ENCODE measurements at regions not wholly inside any gene's neighbourhood (a gene's known extent, or its start where the extent isn't known, plus 50 kb on each side); places are given as distances from the start of the nearest gene placed in this dataset.

GRCh38 chr7:92925876-92926696 is 89.7 kb upstream of the CDK6 start:
- Histone ChIP-seq H3K4me1 (ENCODE audit: control insufficient read depth, insufficient read depth, low read length) (peaks cover 10% of the 10 kb centered on the region), H3K27me3 (ENCODE audit: control insufficient read depth, insufficient read depth, low read length, poor library complexity, severe bottlenecking) (no peaks in the 10 kb centered on the region), H3K4me3 (ENCODE audit: insufficient read depth, low read depth, low read length) (no peak overlapping the region), H3K27ac (ENCODE audit: insufficient read depth, low read depth, low read length, poor library complexity, severe bottlenecking) (no peak overlapping the region), H3K9me3 (ENCODE audit: control insufficient read depth, low read length) (no peaks in the 10 kb centered on the region), H3K36me3 (ENCODE audit: control insufficient read depth, insufficient read depth, low read length) (no peaks in the 10 kb centered on the region)
- 40 to 48% methylated on average over 9 of the region's 9 CpGs for WGBS, 2 experiments

GRCh38 chr7:92924800-92925199 is 88.4 kb upstream of the CDK6 start:
- no peak overlapping the region for H3K27ac ChIP-seq (ENCODE audit: insufficient read depth, low read depth, low read length, poor library complexity, severe bottlenecking)
- H3K4me1 ChIP-seq (ENCODE audit: control insufficient read depth, insufficient read depth, low read length): peaks cover 10% of the 10 kb centered on the region
- no peaks in the 10 kb centered on the region for H3K36me3 ChIP-seq (ENCODE audit: control insufficient read depth, insufficient read depth, low read length)
- no peak overlapping the region for H3K4me3 ChIP-seq (ENCODE audit: insufficient read depth, low read depth, low read length)
- no peaks in the 10 kb centered on the region for H3K9me3 ChIP-seq (ENCODE audit: control insufficient read depth, low read length)
- no peaks in the 10 kb centered on the region for H3K27me3 ChIP-seq (ENCODE audit: control insufficient read depth, insufficient read depth, low read length, poor library complexity, severe bottlenecking)
- 88 to 89% methylated on average over 15 of the region's 15 CpGs for WGBS, 2 experiments

- Histone ChIP-seq H3K27me3 (ENCODE audit: control insufficient read depth, insufficient read depth, low read length, poor library complexity, severe bottlenecking) (no peaks in the 10 kb centered on the region), H3K4me1 (ENCODE audit: control insufficient read depth, insufficient read depth, low read length) (peaks cover 10% of the 10 kb centered on the region), H3K27ac (ENCODE audit: insufficient read depth, low read depth, low read length, poor library complexity, severe bottlenecking) (peak overlapping the region; percentile 89), H3K4me3 (ENCODE audit: insufficient read depth, low read depth, low read length) (no peak overlapping the region), H3K9me3 (ENCODE audit: control insufficient read depth, low read length) (no peaks in the 10 kb centered on the region), H3K36me3 (ENCODE audit: control insufficient read depth, insufficient read depth, low read length) (no peaks in the 10 kb centered on the region)
These were observed 80.9 kb upstream of the CDK6 start for GRCh38 chr7:92917230-92917629.

GRCh38 chr7:92916770-92917224 is 80.4 kb upstream of the CDK6 start:
- H3K27ac ChIP-seq (ENCODE audit: insufficient read depth, low read depth, low read length, poor library complexity, severe bottlenecking): peak overlapping the region; percentile 89
- no peaks in the 10 kb centered on the region for H3K27me3 ChIP-seq (ENCODE audit: control insufficient read depth, insufficient read depth, low read length, poor library complexity, severe bottlenecking)
- no peaks in the 10 kb centered on the region for H3K36me3 ChIP-seq (ENCODE audit: control insufficient read depth, insufficient read depth, low read length)
- H3K4me3 ChIP-seq (ENCODE audit: insufficient read depth, low read depth, low read length): no peak overlapping the region
- no peaks in the 10 kb centered on the region for H3K9me3 ChIP-seq (ENCODE audit: control insufficient read depth, low read length)
- peaks cover 10% of the 10 kb centered on the region for H3K4me1 ChIP-seq (ENCODE audit: control insufficient read depth, insufficient read depth, low read length)
- WGBS, 2 experiments: 28 to 32% methylated on average over 3 of the region's 3 CpGs

GRCh38 chr7:92915348-92915747 is 79.0 kb upstream of the CDK6 start:
- 93 to 94% methylated on average over 2 to 3 of the region's 3 CpGs for WGBS, 2 experiments
- no peaks in the 10 kb centered on the region for H3K36me3 ChIP-seq (ENCODE audit: control insufficient read depth, insufficient read depth, low read length)
- no peak overlapping the region for H3K4me3 ChIP-seq (ENCODE audit: insufficient read depth, low read depth, low read length)
- no peak overlapping the region for H3K27ac ChIP-seq (ENCODE audit: insufficient read depth, low read depth, low read length, poor library complexity, severe bottlenecking)
- peaks cover 10% of the 10 kb centered on the region for H3K4me1 ChIP-seq (ENCODE audit: control insufficient read depth, insufficient read depth, low read length)
- H3K9me3 ChIP-seq (ENCODE audit: control insufficient read depth, low read length): no peaks in the 10 kb centered on the region
- no peaks in the 10 kb centered on the region for H3K27me3 ChIP-seq (ENCODE audit: control insufficient read depth, insufficient read depth, low read length, poor library complexity, severe bottlenecking)

- H3K27ac ChIP-seq (ENCODE audit: insufficient read depth, low read depth, low read length, poor library complexity, severe bottlenecking): no peak overlapping the region
- no peaks in the 10 kb centered on the region for H3K36me3 ChIP-seq (ENCODE audit: control insufficient read depth, insufficient read depth, low read length)
- 97 to 100% methylated on average over 2 of the region's 2 CpGs for WGBS, 2 experiments
- no peaks in the 10 kb centered on the region for H3K27me3 ChIP-seq (ENCODE audit: control insufficient read depth, insufficient read depth, low read length, poor library complexity, severe bottlenecking)
- no peak overlapping the region for H3K4me3 ChIP-seq (ENCODE audit: insufficient read depth, low read depth, low read length)
- H3K9me3 ChIP-seq (ENCODE audit: control insufficient read depth, low read length): no peaks in the 10 kb centered on the region
- peaks cover 10% of the 10 kb centered on the region for H3K4me1 ChIP-seq (ENCODE audit: control insufficient read depth, insufficient read depth, low read length)
These were observed 78.3 kb upstream of the CDK6 start for GRCh38 chr7:92914645-92915044.

GRCh38 chr7:92913849-92914248 is 77.5 kb upstream of the CDK6 start:
- no peaks in the 10 kb centered on the region for H3K9me3 ChIP-seq (ENCODE audit: control insufficient read depth, low read length)
- H3K4me3 ChIP-seq (ENCODE audit: insufficient read depth, low read depth, low read length): no peak overlapping the region
- no peaks in the 10 kb centered on the region for H3K27me3 ChIP-seq (ENCODE audit: control insufficient read depth, insufficient read depth, low read length, poor library complexity, severe bottlenecking)
- no peak overlapping the region for H3K27ac ChIP-seq (ENCODE audit: insufficient read depth, low read depth, low read length, poor library complexity, severe bottlenecking)
- no peaks in the 10 kb centered on the region for H3K36me3 ChIP-seq (ENCODE audit: control insufficient read depth, insufficient read depth, low read length)
- 89 to 100% methylated on average over 1 of the region's 3 CpGs for WGBS, 2 experiments
- peaks cover 10% of the 10 kb centered on the region for H3K4me1 ChIP-seq (ENCODE audit: control insufficient read depth, insufficient read depth, low read length)

- Histone ChIP-seq H3K27ac (ENCODE audit: insufficient read depth, low read depth, low read length, poor library complexity, severe bottlenecking) (no peak overlapping the region), H3K4me3 (ENCODE audit: insufficient read depth, low read depth, low read length) (no peak overlapping the region), H3K36me3 (ENCODE audit: control insufficient read depth, insufficient read depth, low read length) (no peaks in the 10 kb centered on the region), H3K4me1 (ENCODE audit: control insufficient read depth, insufficient read depth, low read length) (no peaks in the 10 kb centered on the region), H3K27me3 (ENCODE audit: control insufficient read depth, insufficient read depth, low read length, poor library complexity, severe bottlenecking) (no peaks in the 10 kb centered on the region), H3K9me3 (ENCODE audit: control insufficient read depth, low read length) (no peaks in the 10 kb centered on the region)
- 94 to 96% methylated on average over 3 of the region's 3 CpGs for WGBS, 2 experiments
These were observed 74.6 kb upstream of the CDK6 start for GRCh38 chr7:92910976-92911375.

- Histone ChIP-seq H3K27me3 (ENCODE audit: control insufficient read depth, insufficient read depth, low read length, poor library complexity, severe bottlenecking) (no peaks in the 10 kb centered on the region), H3K4me1 (ENCODE audit: control insufficient read depth, insufficient read depth, low read length) (no peaks in the 10 kb centered on the region), H3K27ac (ENCODE audit: insufficient read depth, low read depth, low read length, poor library complexity, severe bottlenecking) (no peak overlapping the region), H3K4me3 (ENCODE audit: insufficient read depth, low read depth, low read length) (no peak overlapping the region), H3K9me3 (ENCODE audit: control insufficient read depth, low read length) (no peaks in the 10 kb centered on the region), H3K36me3 (ENCODE audit: control insufficient read depth, insufficient read depth, low read length) (no peaks in the 10 kb centered on the region)
- 83 to 88% methylated on average over 2 of the region's 2 CpGs for WGBS, 2 experiments
These were observed 73.5 kb upstream of the CDK6 start for GRCh38 chr7:92909686-92910475.

Measured in ectodermal cell (in vitro differentiated cells).